ENCODE measurements at regions not wholly inside any gene's neighbourhood (a gene's known extent, or its start where the extent isn't known, plus 50 kb on each side); places are given as distances from the start of the nearest gene placed in this dataset.

DNA sequence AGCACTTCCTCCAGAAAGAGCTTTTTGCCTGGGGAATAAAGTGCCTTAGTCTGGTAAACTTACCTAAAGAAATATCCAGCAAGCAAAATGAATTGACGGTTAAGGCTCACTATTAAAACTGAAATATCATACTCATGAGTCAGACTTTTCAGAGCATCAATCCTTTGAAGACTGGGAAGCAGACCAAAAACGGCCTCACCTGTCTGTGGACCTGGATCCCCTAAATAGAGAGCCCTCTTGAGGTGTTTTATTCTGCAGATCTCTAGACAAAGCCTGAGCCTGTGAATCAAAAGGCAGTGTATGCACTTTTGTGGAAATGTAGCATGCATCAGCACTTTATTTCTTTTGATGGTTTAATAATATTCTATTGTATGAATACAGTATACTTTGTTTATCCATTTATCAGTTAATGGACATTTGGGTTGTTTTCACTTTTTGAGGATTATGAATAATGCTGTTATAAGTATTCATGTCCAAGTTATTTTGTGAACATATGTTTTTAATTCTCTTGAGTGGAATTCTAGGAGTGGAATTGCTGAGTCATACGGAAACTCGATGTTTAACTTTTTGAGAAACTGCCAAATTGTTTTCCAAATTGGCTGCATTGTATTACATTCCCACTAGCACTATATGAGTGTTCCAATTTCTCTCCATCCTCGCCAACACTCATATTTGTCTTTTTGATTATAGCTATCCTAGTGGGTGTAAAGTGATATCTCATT lies 449.0 kb upstream of the IGFBP3 start:
- TF ChIP-seq GATA2 (IDR thresholded peaks at IDR 0.05; ENCODE audit: low read depth, low read length) (no peak), GATA3 (IDR thresholded peaks at IDR 0.05; ENCODE audit: low read depth, low read length) (no peak)

Data from SH-SY5Y (cell line).